DOHH2 (cell line): ENCODE measurements at regions not wholly inside any gene's neighbourhood (a gene's known extent, or its start where the extent isn't known, plus 50 kb on each side); places are given as distances from the start of the nearest gene placed in this dataset.

ENCODE experiments used
- H3F3A ChIP-seq: fragments of 200-600 bp; sonication (generic), shearing (Covaris generic); 2 replicates; pipeline ENCODE4 v1.6.0; 2016; ENCODE audit warnings: antibody characterized with exemption, mild to moderate bottlenecking; ENCODE audit not compliant: control insufficient read depth, insufficient read depth
- H3K27ac ChIP-seq: fragments of 200-600 bp; sonication (generic); 2 replicates; pipeline ENCODE4 v1.5.1; 2014; ENCODE audit warnings: low read depth, mild to moderate bottlenecking, low read length, moderate library complexity
- H3K27me3 ChIP-seq: fragments of 200-600 bp; sonication (generic); 2 replicates; pipeline ENCODE4 v1.6.1; 2014; ENCODE audit warnings: mild to moderate bottlenecking, low read length, mixed read lengths; ENCODE audit not compliant: control insufficient read depth
- H3K36me3 ChIP-seq: fragments of 200-600 bp; sonication (generic); 2 replicates; pipeline ENCODE4 v1.6.1; 2014; ENCODE audit warnings: mild to moderate bottlenecking, low read length, moderate library complexity, mixed read lengths; ENCODE audit not compliant: control insufficient read depth
- H3K4me1 ChIP-seq: fragments of 200-600 bp; sonication (generic); 2 replicates; pipeline ENCODE4 v1.6.1; 2014; ENCODE audit warnings: mild to moderate bottlenecking, low read length, mixed read lengths; ENCODE audit not compliant: control insufficient read depth
- H3K4me2 ChIP-seq: fragments of 200-600 bp; sonication (generic); 2 replicates; pipeline ENCODE4 v1.6.0; 2014; ENCODE audit warnings: mild to moderate bottlenecking, low read length, moderate library complexity
- H3K4me3 ChIP-seq: fragments of 200-600 bp; sonication (generic); 2 replicates; pipeline ENCODE4 v1.5.1; 2014; ENCODE audit warnings: mild to moderate bottlenecking, low read length, mixed read lengths
- H3K79me2 ChIP-seq: fragments of 200-600 bp; sonication (generic); 2 replicates; pipeline ENCODE4 v1.6.1; 2014; ENCODE audit warnings: mild to moderate bottlenecking, low read length, mixed read lengths; ENCODE audit not compliant: control insufficient read depth
- H3K9me2 ChIP-seq: fragments of 200-600 bp; sonication (generic); replicated peaks from 2 replicates; pipeline ENCODE4 v1.6.1; 2014; ENCODE audit warnings: mild to moderate bottlenecking, low read length, mixed read lengths; ENCODE audit not compliant: control insufficient read depth
- H3K9me3 ChIP-seq: fragments of 200-600 bp; sonication (generic); 2 replicates; pipeline ENCODE4 v1.6.1; 2014; ENCODE audit warnings: antibody characterized with exemption, low read length, mixed read lengths; ENCODE audit not compliant: control insufficient read depth, insufficient read depth
- H4K20me1 ChIP-seq: fragments of 200-600 bp; sonication (generic); 2 replicates; pipeline ENCODE4 v1.6.0; 2014; ENCODE audit warnings: low read depth, mild to moderate bottlenecking, antibody characterized with exemption, low read length, moderate library complexity; ENCODE audit not compliant: control insufficient read depth, insufficient read depth
- CTCF ChIP-seq: fragments of 200-600 bp; sonication (generic); IDR thresholded peaks from one replicate; pipeline ENCODE4 v1.5.1; 2014; ENCODE audit warnings: antibody characterized with exemption, mild to moderate bottlenecking, low read depth, low read length; ENCODE audit not compliant: poor library complexity, severe bottlenecking
- EZH2phosphoT487 ChIP-seq: fragments of 200-600 bp; sonication (generic); IDR thresholded peaks from 2 replicates; pipeline ENCODE4 v1.6.1; 2017; ENCODE audit warnings: borderline replicate concordance, mild to moderate bottlenecking, antibody characterized with exemption, low read length, moderate library complexity, mixed read lengths

DNA sequence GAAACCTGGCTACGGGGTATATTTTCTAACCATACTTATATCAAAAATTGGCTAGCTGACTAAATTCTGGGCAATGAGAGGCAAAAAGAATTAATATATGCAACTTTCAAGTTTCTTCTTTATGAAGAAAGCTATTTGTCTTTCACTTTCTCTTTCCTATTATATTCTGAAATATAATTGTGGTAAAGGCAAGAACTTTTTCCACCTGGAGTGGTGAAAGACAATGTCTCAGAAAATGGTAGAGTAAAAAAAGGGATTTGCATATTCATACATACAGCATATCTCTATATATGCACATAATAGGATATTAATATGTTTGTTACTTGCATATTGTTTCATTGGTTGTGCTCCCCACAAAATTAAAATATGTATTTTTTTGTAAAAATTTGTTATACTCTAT lies 793.8 kb downstream of the PLA2G4A start:
- no peak overlapping the region for H3K4me2 ChIP-seq
- no peaks in the 10 kb centered on the region for H3K9me3 ChIP-seq
- H3K27me3 ChIP-seq, result no peaks in the 10 kb centered on the region
- no peaks in the 10 kb centered on the region for H3F3A ChIP-seq
- no peaks in the 10 kb centered on the region for H4K20me1 ChIP-seq
- no peaks in the 10 kb centered on the region for H3K79me2 ChIP-seq
- no peaks in the 10 kb centered on the region for H3K9me2 ChIP-seq
- no peaks in the 10 kb centered on the region for H3K36me3 ChIP-seq
- no peak overlapping the region for H3K27ac ChIP-seq
- no peak overlapping the region for H3K4me3 ChIP-seq
- TF ChIP-seq CTCF (no peak), EZH2phosphoT487 (no peak)
- no peaks in the 10 kb centered on the region for H3K4me1 ChIP-seq

GRCh38 chr1:187624812-187625545 lies 796.2 kb downstream of the PLA2G4A start:
- H3K79me2 ChIP-seq, result no peaks in the 10 kb centered on the region
- H3K27me3 ChIP-seq, result no peaks in the 10 kb centered on the region
- H3K4me3 ChIP-seq, result no peak overlapping the region
- H3K9me3 ChIP-seq, result no peaks in the 10 kb centered on the region
- H3F3A ChIP-seq, result no peaks in the 10 kb centered on the region
- no peaks in the 10 kb centered on the region for H4K20me1 ChIP-seq
- H3K27ac ChIP-seq, result no peak overlapping the region
- no peak for TF ChIP-seq EZH2phosphoT487
- TF ChIP-seq CTCF, result no peak
- H3K36me3 ChIP-seq, result no peaks in the 10 kb centered on the region
- no peak overlapping the region for H3K4me2 ChIP-seq
- H3K4me1 ChIP-seq, result no peaks in the 10 kb centered on the region
- no peaks in the 10 kb centered on the region for H3K9me2 ChIP-seq

DNA sequence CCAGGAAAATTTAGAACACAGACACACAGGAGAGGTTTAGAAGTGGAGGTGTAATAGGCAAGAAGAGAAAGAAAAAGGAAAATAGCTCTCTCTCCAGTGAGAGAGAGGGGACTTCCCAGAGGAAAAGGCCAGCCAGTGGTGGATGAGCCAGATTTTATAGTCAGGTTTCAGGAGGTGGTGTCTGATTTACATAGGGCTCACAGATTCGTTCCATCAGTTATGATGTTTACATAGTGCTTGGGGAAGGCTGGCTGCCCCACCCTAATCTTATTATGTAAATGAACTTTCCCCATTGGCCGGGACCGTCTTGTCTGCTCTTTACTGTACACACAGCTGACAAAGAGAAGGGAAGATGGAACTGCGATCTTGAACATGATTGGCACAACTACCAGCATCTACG lies 797.3 kb downstream of the PLA2G4A start:
- H3K36me3 ChIP-seq, result no peaks in the 10 kb centered on the region
- H3K4me1 ChIP-seq, result no peaks in the 10 kb centered on the region
- H3K27me3 ChIP-seq, result no peaks in the 10 kb centered on the region
- TF ChIP-seq EZH2phosphoT487 (no peak), CTCF (no peak)
- no peaks in the 10 kb centered on the region for H3F3A ChIP-seq
- no peaks in the 10 kb centered on the region for H4K20me1 ChIP-seq
- no peak overlapping the region for H3K4me2 ChIP-seq
- H3K9me2 ChIP-seq, result no peaks in the 10 kb centered on the region
- no peak overlapping the region for H3K27ac ChIP-seq
- H3K4me3 ChIP-seq, result no peak overlapping the region
- H3K79me2 ChIP-seq, result no peaks in the 10 kb centered on the region
- no peaks in the 10 kb centered on the region for H3K9me3 ChIP-seq
